PC-9 (cell line): ENCODE measurements at regions not wholly inside any gene's neighbourhood (a gene's known extent, or its start where the extent isn't known, plus 50 kb on each side); places are given as distances from the start of the nearest gene placed in this dataset.

Experiments used
- BruUV-seq: library from RNA; stranded (reverse); fragments of 400-500 nt; replicated peaks from 2 replicates; lab custom pipeline; 2021; lab: Mats Ljungman, UMichigan
- CTCF ChIA-PET: fragments of 300-600 bp; sonication (Branson Sonifier 250); formaldehyde crosslinking; loops from one replicate; lab custom pipeline; 2022; ENCODE audit warnings: antibody characterized with exemption; lab: Charles Lee
- POLR2A ChIA-PET: fragments of 300-600 bp; sonication (Branson Sonifier 250); formaldehyde crosslinking; loops from one replicate; lab custom pipeline; 2022; ENCODE audit warnings: antibody characterized with exemption; ENCODE audit not compliant: unreplicated experiment; lab: Charles Lee
- DNase-seq, 2 experiments: peaks; one replicate each; pipeline versions ENCODE4 v3.0.0 to v3.0.0-alpha.2; 2015 to 2022; ENCODE audit warnings: mixed read lengths in 1 of 2
- H2AFZ ChIP-seq: fragments of 200-600 bp; sonication (generic); 2 replicates; pipeline ENCODE4 v1.8.1; 2017; ENCODE audit warnings: antibody characterized with exemption
- H3F3A ChIP-seq: fragments of 200-600 bp; sonication (generic); 2 replicates; pipeline ENCODE4 v1.8.1; 2017; ENCODE audit warnings: antibody characterized with exemption, mild to moderate bottlenecking, low read depth; ENCODE audit not compliant: insufficient read depth
- H3K27ac ChIP-seq: fragments of 200-600 bp; sonication (generic); 2 replicates; pipeline ENCODE4 v1.6.1; 2016; ENCODE audit warnings: mixed run types
- H3K27me3 ChIP-seq: fragments of 200-600 bp; sonication (generic); 2 replicates; pipeline ENCODE4 v1.6.1; 2016; ENCODE audit warnings: low read depth, mixed run types; ENCODE audit not compliant: insufficient read depth
- H3K36me3 ChIP-seq: fragments of 200-600 bp; sonication (generic); 2 replicates; pipeline ENCODE4 v1.6.1; 2016; ENCODE audit warnings: low read depth, mixed run types
- H3K4me1 ChIP-seq: fragments of 200-600 bp; sonication (generic); replicated peaks from 2 replicates; pipeline ENCODE4 v1.6.1; 2016; ENCODE audit warnings: mixed run types; ENCODE audit not compliant: insufficient read depth
- H3K4me2 ChIP-seq: fragments of 200-600 bp; sonication (generic); 2 replicates; pipeline ENCODE4 v1.6.1; 2017; ENCODE audit warnings: mixed run types
- H3K4me3 ChIP-seq: fragments of 200-600 bp; sonication (generic); 2 replicates; pipeline ENCODE4 v1.6.1; 2016; ENCODE audit warnings: mixed run types
- H3K79me2 ChIP-seq: fragments of 200-600 bp; sonication (generic); 2 replicates; pipeline ENCODE4 v1.6.1; 2017; ENCODE audit warnings: low read depth, mixed run types
- H3K9me2 ChIP-seq: fragments of 200-600 bp; sonication (generic); 2 replicates; pipeline ENCODE4 v1.8.1; 2017; ENCODE audit warnings: mild to moderate bottlenecking; ENCODE audit not compliant: insufficient read depth
- H3K9me3 ChIP-seq: fragments of 200-600 bp; sonication (generic); 2 replicates; pipeline ENCODE4 v1.8.1; 2016; ENCODE audit warnings: low read depth; ENCODE audit not compliant: insufficient read depth
- H4K20me1 ChIP-seq: fragments of 200-600 bp; sonication (generic); 2 replicates; pipeline ENCODE4 v1.8.1; 2017; ENCODE audit not compliant: insufficient read depth
- CTCF ChIP-seq: fragments of 200-600 bp; sonication (generic); conservative IDR thresholded peaks from 2 replicates; pipeline ENCODE4 v1.6.1; 2017; ENCODE audit warnings: mixed run types, antibody characterized with exemption, mild to moderate bottlenecking, moderate library complexity
- EZH2 ChIP-seq: fragments of 200-600 bp; sonication (generic); IDR thresholded peaks from 2 replicates; pipeline ENCODE4 v1.8.0; 2017; ENCODE audit warnings: antibody characterized with exemption, low read depth
- intact Hi-C: fragments of 100-400 bp; cut with micrococcal nuclease; formaldehyde crosslinking; loops from one replicate; pipeline ENCODE4 v1.10.0; 2022; ENCODE audit not compliant: unreplicated experiment

GRCh38 chr12:68453876-68454275 lies 121.7 kb upstream of the MDM1 start:
- intact Hi-C loops, result no loop called here
- POLR2A ChIA-PET, result no interaction called here
- H3K27ac ChIP-seq, result no peak overlapping the region
- no peak overlapping the region for H3K4me3 ChIP-seq
- BruUV-seq, result no TSS peak
- no peak overlapping the region for H3K4me2 ChIP-seq
- H2AFZ ChIP-seq, result no peak overlapping the region
- no peaks in the 10 kb centered on the region for H3K79me2 ChIP-seq
- H4K20me1 ChIP-seq, result no peaks in the 10 kb centered on the region
- CTCF ChIA-PET, result no interaction called here
- TF ChIP-seq EZH2 (no peak), CTCF (no peak)
- H3K27me3 ChIP-seq, result no peaks in the 10 kb centered on the region
- no peaks in the 10 kb centered on the region for H3K9me2 ChIP-seq
- no peaks in the 10 kb centered on the region for H3K4me1 ChIP-seq
- no peak for DNase-seq
- no peaks in the 10 kb centered on the region for H3F3A ChIP-seq
- no peaks in the 10 kb centered on the region for H3K9me3 ChIP-seq
- no peaks in the 10 kb centered on the region for H3K36me3 ChIP-seq

- H3K9me2 ChIP-seq, result no peaks in the 10 kb centered on the region
- no peak overlapping the region for H3K4me3 ChIP-seq
- intact Hi-C loops, result no loop called here
- H3F3A ChIP-seq, result no peaks in the 10 kb centered on the region
- H3K27me3 ChIP-seq, result no peaks in the 10 kb centered on the region
- H3K4me2 ChIP-seq, result no peak overlapping the region
- H3K9me3 ChIP-seq, result no peaks in the 10 kb centered on the region
- no peaks in the 10 kb centered on the region for H4K20me1 ChIP-seq
- TF ChIP-seq EZH2 (no peak), CTCF (no peak)
- CTCF ChIA-PET, result no interaction called here
- POLR2A ChIA-PET, result no interaction called here
- no peak overlapping the region for H3K27ac ChIP-seq
- H3K36me3 ChIP-seq, result no peaks in the 10 kb centered on the region
- no peaks in the 10 kb centered on the region for H3K4me1 ChIP-seq
- no peaks in the 10 kb centered on the region for H3K79me2 ChIP-seq
- no peak for DNase-seq
- no peak overlapping the region for H2AFZ ChIP-seq
- no TSS peak for BruUV-seq
Measured at GRCh38 chr12:68454892-68455291, 122.7 kb upstream of the MDM1 start.

- intact Hi-C loops, result no loop called here
- H4K20me1 ChIP-seq, result no peaks in the 10 kb centered on the region
- no peak for TF ChIP-seq CTCF
- TF ChIP-seq EZH2, result no peak
- DNase-seq, result no peak
- no peak overlapping the region for H3K4me2 ChIP-seq
- ChIA-PET POLR2A (no interaction called here), CTCF (no interaction called here)
- no peak overlapping the region for H3K27ac ChIP-seq
- H3K27me3 ChIP-seq, result no peaks in the 10 kb centered on the region
- no peaks in the 10 kb centered on the region for H3K4me1 ChIP-seq
- no peak overlapping the region for H3K4me3 ChIP-seq
- no peaks in the 10 kb centered on the region for H3K9me3 ChIP-seq
- no peak overlapping the region for H2AFZ ChIP-seq
- 0 out of 2 replicates have a peak, but pooled peaks cover under 1% of the 10 kb centered on the region for H3K9me2 ChIP-seq
- H3F3A ChIP-seq, result no peaks in the 10 kb centered on the region
- no peaks in the 10 kb centered on the region for H3K36me3 ChIP-seq
- H3K79me2 ChIP-seq, result no peaks in the 10 kb centered on the region
- no TSS peak for BruUV-seq
Measured at GRCh38 chr12:68455691-68456345, 123.7 kb upstream of the MDM1 start.
